ENCODE measurements at regions not wholly inside any gene's neighbourhood (a gene's known extent, or its start where the extent isn't known, plus 50 kb on each side); places are given as distances from the start of the nearest gene placed in this dataset.
"Not testable (repeated sequence)": the region's sequence is repeated elsewhere in the genome, so short reads cannot be mapped to it uniquely, and the experiment has no call there.

DNA sequence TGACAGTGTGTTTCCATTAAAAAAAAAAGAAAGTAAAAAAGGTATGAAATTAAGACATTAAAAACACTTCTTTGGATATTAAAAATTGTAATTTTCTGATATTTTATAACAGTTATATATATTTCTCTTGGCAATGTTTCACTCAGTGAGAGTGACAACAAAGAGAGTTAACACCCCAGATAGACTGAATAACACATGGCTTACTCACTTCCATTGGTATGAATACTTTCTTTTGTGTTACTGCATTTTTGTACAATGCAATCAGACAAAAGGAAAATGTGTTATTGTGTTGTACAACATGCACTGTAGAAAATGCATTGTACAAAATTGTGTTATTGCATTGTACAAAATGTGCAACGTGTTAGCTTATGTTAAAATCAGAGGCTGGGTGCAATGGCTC, 676.6 kb upstream of the AMELY start:
- not testable (repeated sequence) for DNase-seq (ENCODE audit: low spot score)

DNA sequence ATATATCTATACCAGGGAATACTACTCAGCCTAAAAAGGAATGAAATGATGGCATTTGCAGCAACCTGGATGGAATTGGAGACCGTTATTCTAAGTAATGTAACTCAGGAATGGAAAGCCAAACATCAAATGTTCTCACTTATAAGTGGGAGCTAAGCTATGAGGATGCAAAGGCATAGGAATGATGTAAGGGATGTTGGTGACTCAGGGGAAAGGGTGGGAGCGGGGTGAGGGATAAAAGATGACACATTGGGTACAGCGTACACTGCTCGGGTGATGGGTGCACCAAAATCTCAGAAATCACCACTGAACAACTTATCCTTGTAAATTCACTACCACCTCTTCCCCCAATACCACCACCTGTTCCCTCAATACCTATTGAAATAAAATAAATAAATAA, 651.0 kb upstream of the AMELY start:
- no peak for DNase-seq (ENCODE audit: low spot score)

DNA sequence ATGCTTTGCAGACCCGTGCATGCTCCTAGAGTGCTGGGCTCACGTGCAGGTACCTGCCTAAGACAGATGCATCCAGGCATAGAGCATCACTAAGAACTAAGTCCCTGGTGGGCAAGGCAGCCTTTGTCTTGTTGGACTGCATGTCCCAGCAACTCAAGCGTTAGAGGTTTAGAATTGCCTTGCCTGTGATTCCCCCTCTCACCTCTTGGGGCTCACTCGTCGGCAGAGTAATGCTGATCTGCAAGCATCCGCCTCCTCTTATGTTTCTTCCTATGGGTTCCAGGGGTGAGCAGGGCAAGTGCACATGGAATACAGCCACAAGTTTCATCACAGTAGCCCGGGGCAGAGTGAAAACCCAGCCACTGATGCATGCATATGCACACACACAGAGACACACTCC, 646.1 kb upstream of the AMELY start:
- peak; percentile 16 for DNase-seq (ENCODE audit: low spot score)

DNA sequence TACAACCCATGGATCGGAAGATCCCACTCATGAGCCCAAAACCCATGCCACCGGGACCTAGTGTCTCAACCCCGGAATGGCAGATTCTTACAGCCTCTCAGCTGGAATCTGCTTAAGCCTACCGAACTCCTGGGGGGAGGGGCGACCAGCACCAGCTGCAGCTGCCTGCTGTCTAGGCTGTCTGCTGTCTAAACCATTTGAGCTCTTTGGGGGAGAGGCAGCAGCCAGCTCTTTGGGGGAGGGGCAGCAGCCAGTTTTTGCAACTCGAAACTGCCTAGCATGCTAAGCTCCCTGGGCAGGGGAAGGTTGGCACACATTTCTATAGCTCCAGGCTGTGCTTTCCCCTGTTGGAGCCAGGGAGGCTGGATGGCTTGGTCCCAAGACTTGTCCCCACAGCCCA, 643.5 kb upstream of the AMELY start:
- DNase-seq (ENCODE audit: low spot score): peak; percentile 3

DNA sequence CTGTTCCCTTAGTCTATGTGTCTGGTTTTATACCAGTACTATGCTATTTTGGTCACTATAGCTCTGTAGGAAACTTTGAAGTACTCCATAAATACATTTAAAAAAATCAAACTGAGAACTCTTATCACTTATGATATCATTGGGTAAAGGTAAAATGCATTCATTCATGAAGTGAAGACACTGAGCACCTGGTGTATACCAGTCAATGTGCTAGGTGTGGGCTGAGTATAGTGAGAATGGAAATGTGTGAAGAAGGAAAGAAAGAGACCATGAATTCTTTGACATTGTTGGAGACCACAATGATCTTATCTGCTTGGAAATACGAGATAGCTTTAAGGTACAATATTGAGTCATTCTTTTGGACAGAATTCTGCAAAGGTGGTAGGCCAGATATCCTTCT, 633.5 kb upstream of the AMELY start:
- no peak for DNase-seq (ENCODE audit: low spot score)

DNA sequence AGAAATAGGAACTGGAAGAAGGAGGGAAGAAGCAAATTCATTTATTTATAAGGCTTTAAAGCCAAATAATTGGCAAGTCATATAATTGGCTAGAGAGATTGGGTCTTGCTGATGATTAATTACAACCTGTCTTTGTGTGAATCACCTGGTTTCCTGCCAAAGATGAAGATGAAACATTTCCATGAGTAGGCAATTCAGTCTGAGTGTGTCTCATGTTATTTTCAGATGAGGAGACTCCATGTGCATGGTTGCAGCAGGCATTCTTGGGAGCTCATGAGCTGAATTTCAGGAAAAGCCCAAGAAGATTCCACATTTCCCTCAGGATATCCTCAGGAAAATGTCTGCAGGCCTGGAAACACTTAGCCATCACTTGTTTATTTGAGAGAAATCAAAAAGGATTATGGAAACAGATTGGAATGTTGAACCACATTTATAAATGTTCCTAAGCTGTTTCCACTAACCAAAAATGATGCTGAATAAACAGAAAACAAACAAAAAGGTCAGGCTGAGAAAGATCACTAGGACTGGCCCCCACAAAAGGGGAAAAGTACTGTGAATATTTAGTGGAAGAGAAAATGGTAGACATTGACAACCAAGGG, 632.7 kb upstream of the AMELY start:
- DNase-seq (ENCODE audit: low spot score): no peak

DNA sequence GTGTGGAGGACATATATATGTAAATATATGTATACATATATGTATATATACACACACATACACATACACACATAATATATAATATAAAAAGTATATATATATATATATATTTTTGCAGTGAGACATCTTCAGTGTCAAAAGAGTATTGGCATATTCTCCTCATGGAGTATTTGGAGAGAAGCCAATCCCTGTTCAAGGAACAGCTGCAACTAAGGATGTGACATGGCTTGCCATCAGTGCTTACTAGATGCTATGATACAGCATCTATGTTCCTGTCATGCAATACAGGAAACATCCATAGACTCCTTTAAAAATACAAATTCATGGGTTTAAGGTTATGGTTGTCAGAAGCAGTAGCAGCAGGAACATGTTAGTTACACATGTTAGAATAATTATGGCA, 632.0 kb upstream of the AMELY start:
- no peak for DNase-seq (ENCODE audit: low spot score)

DNA sequence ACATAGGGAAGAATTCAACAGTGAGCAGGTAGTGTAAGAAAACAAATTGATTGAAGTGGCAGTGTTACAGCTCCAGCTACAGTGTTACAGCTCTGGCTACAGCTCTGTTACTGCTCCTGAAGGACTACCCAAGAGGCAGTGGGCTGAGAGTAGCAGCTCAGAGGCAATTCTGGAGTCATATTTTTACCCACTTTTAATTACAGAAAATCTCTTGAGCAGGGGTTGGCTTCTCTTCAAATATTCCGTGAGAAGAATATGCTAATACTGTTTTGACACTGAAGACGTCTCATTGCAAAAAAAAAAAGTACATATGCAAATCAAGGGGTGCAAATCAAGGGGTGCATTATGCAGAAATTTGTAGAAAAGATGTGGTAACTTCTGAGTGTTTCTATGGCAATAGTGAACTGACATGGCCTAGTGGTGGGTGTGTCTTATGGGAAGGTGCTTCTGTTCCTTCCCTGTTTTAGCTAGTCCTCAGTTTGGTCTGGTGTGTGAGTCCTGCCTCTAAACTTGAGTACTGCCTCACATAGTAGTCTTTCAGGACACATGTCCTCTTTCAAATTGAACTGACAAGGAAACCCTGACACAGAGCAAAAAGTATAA, 630.8 kb upstream of the AMELY start:
- DNase-seq (ENCODE audit: low spot score): no peak

DNA sequence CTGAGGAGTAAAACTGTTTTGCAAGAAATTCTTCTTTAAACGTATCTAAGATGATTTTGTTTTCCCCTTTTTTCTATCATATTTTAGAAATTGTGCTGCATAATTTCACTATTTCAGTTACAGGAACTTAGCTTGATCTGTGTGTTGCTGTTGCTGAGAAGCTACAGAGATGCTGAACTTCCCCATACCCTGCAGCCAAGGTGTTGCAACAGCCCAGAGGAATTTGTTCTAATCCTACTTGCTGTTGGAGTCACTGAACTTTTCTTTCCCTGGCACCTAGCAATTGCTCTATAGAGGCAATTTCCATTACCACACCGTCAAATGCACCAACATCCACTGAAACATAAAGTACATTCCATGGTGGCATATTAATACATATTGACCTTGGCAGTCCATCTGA, 617.8 kb upstream of the AMELY start:
- DNase-seq (ENCODE audit: low spot score): no peak

DNA sequence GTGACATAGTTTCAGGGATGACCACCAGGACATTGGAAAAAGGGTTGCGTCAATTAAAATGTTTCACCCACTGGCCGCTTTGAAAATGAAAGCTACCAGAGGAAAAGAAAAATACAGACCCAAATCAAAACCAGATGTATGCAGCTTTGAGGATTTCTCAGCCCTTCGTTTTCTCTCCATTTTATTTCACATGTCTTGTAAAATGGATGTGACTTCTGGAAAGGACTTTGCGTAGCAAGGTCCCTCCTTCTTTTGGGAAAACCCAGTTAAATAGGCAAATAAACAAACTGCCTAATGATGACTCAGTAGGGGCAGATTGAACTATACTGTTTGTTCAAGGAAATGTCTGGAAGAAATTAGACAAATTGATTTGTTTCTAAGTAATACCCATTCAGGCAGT, 616.0 kb upstream of the AMELY start:
- DNase-seq (ENCODE audit: low spot score): not testable (repeated sequence)

DNA sequence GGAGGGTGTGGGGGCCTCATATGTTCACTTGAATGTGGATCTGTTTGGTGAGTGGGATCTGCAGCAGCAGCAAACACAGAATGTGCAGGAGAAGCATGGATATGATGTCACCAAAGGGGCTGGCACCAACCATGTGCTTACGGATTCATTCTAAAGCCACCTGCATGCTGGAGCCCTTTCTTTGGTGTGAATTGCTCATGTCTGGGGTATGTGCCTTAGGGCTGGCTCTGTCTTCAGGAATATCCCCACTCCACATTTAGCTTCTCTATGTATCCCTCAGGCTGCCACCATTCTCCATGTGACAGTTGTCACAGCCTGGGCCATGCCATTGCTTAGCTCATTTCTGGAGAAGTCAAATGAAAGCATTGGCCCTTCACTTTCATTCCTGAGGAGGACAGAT, 606.8 kb upstream of the AMELY start:
- DNase-seq (ENCODE audit: low spot score): no peak

DNA sequence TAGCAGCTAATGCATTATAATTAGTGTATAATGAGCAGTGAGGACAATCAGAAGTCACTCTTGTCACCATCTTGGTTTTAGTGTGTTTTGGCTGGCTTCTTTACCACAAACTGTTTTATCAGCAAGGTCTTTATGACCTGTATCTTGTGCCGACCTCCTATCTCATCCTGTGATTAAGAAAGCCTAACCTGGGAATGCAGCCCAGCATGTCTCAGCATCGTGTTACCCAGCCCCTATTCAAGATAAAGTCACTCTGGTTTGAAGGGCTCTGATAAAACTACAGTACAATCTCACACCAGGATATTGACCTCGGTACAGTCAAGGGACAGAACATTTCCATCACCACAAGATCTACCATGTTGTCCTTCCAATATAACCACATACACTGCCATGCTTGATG, 604.7 kb upstream of the AMELY start:
- no peak for DNase-seq (ENCODE audit: low spot score)

DNA sequence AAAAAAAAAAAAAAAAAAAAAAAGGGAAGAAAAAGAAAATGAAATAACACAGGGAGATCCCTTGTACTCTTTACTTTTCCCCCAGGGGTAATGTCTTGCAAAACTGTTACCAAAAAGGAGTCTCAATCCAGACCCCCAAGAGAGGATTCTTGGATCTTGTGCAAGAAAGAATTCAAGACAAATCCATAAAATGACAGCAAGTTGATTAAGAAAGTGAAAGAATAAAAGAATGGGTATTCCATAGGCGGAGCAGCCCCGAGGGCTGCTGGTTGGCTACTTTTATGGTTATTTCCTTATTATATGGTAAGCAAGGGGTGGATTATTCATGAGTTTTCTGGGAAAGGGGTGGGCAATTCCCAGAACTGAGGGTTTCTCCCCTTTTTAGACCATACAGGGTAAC, 604.3 kb upstream of the AMELY start:
- no peak for DNase-seq (ENCODE audit: low spot score)

DNA sequence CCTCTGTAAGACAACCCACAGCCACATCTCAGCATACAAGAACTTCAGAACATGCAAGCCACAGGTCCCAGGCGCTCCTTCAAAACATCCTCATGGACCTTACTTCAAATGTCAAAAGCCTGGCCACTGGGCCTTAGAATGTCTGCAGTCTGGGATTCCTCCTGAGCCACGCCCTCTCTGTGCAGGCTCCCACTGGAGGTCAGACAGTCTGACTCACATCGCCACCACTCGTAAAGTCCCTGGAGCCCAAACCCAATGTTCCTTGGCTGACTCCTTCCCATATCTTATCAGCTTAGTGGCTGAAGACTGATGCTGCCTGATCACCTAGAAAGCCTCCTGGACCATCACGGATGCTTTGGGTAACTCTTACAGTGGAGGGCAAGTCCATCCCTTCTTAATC, 591.3 kb upstream of the AMELY start:
- no peak for DNase-seq (ENCODE audit: low spot score)

DNA sequence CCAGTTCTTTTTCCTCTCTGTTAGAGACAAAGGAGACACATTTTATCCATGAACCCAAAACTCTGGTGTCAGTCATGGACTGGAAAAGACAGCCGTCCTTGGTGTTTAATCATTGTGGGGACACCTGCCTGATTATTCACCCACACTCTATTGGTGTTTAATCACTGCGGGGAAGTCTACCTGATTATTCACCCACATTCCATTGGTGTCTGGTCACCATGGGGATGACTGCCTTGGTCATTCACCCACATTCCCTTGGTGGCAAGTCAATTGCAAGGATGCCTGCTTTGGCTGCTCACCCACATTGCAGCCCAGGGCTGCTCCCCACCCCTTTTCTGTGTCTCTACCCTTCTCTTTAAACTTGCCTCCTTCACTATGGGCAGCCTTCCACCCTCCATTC, 589.7 kb upstream of the AMELY start:
- no peak for DNase-seq (ENCODE audit: low spot score)

DNA sequence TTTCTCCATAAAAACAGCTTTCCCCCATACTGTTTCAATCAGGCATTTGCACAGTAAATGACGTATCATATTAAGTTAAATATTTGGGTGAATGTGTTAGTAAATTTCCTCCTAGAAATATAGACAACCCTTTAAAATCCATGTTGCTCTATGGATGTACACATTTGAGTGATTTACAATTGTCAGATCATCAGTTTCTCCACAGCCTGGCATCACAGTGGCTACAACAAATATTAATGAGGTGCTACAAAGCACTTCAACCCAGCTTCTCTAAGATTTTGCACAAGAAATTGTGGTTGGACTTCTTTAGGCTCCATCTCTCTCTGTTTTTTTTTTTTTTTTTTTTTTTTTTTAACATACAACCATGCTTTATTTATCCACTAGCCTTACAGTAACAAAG, 584.4 kb upstream of the AMELY start:
- no peak for DNase-seq (ENCODE audit: low spot score)

DNA sequence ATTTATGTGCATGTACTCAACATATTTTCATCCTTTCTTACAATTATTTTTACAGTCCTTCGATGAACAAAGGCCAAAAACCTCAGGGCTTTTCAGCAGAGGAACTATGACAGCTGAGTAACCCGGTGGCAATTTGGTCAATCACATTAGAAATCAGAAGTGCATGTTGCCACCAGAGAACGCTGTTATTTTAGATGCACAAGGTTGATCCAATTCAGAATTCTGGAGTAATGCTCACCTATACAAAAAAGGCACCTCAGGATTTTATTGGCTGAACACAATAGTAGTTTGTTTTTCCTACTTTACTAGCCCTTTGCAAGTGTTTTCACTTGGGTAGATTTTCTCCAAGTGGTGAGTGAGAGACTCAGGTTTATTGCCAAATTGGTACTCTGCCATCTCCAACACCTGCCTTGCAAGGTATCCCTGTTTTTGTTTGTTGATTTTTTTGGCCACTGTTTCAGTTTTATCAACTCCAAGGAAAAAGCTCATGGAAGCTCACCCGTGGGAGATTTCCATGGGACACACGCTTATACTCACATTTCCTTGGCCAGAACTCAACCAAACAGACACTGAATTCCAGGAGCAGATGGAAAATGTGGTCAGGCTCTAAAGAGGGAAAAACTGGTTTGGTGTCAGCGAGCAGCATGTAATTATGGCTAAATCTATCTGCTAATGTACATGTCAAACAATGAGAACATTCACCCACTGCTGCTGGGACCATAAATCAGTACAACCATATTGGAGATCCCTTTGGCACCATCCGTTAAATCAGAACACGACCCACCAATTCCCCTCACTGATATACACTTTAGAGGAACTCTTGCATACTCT, 573.1 kb upstream of the AMELY start:
- not testable (repeated sequence) for DNase-seq (ENCODE audit: low spot score)

DNA sequence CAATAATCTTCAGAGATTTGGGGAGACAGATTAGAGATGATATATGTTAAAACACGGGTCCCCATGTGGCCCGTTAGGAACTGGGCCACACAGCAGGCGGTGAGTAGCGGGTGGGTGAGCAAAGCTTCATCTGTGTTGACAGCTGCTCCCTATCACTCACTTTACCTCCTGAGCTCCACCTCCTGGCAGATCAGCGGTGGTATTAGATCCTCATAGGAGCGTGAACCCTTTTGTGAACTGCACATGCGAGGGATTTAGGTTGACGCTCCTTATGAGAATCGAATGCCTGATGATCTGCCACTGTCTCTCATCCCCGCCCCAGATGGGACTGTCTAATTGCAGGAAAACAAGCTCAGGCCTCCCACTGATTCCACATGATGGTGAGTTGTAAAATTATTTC, 560.4 kb upstream of the AMELY start:
- no peak for DNase-seq (ENCODE audit: low spot score)

DNA sequence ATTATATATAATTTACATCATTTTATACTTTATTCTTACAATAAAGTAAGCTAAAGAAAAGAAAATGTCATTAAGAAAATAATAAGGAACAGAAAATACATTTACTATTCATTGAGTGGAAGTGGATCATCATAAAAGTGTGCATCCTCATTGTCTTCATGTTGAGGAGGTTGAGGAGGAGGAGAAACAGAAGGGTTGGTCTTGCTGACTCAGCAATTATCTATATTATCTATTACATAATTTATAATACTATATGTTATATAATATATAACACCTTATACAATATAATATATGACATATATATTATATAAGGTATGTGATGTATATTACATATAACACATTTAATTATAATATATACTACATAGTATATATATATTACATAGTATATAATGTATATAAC, 558.5 kb upstream of the AMELY start:
- DNase-seq (ENCODE audit: low spot score): no peak

DNA sequence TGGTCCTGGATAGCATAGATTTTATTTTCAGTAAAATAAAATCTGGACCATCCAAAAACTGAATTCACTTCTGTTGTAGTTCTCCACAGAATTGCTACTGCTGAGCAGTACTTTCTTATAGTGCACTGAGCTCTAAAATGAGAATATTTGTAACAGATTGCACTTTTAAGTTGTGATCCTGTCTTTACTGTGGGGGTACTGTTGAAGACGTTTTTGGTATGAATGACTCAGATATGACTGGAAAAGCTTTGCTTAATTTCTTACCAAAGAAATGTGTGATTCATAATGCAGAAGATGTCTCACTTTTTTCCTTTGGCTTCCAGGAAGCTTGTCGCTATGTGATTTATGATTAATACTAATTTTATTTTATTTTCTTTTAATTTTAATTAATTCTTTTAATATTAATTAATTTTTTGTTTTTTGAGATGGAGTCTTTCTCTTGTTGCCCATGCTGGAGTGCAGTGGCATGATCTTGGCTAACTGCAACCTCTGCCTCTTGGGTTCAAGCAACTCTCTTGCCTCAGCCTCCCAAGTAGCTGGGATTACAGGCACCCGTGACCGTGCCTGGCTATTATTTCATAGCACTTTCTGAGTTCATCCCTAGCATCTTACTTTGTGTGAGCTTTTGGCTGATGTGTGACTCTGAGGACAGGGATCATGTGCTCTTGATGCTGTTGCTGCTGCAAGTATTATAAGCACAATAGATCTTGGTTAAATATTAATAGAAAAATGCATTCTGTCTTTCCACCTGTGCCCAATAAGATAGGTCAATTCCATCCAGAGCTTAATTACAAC, 557.6 kb upstream of the AMELY start:
- DNase-seq (ENCODE audit: low spot score): no peak

DNA sequence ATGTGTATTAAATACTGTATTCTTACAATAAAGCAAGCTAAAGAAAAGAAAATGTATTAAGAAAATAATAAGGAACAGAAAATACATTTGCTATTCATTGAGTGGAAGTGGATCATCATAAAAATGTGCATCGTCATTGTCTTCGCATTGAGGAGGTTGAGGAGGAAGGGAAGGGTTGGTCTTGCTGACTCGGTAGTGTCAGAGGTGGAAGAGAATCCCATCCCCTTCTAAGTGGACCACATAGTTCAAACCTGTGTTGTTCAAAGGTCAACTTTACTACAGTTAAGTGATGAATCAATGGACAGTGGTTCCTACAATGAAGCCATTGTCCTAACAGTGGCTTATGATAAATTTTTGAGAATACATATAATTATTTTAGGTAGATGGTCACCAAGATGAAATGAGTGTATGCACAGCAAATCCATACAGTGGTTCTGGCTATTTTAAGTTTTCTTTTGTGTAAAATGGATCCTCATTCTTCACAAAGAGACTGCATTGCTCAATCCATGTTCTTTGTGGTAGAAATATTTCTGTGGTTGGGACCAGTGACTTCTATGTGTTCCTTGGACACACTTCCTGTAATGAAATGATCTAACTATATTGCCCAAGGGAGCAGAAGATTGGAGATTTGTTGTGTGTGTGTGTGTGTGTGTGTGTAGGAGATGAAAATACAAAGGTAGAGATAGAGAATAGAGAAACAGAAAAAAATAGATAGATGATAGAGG, 556.4 kb upstream of the AMELY start:
- no peak for DNase-seq (ENCODE audit: low spot score)

DNA sequence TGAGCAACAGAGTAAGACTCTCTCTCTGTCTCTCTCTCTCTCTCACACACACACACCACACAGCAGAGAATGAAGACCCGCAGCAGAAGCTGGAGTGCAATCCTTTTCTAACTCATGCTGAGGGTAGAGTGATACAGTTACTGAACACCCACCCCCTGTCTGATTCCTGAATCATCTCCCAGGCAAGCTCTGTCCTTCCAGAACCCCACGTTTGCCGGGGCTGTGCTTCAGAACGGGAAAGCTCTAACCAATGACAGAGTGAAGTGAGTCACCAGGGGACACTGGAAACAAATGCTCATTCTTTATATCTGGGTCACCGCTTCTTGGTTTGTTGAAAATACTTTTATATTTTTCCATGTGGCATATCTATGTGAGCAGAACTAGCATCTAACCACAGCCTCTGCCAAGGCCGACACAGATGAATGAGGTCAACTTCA, 553.7 kb upstream of the AMELY start:
- no peak for DNase-seq (ENCODE audit: low spot score)
